Neural progenitor cell (in vitro differentiated cells): ENCODE measurements at regions not wholly inside any gene's neighbourhood (a gene's known extent, or its start where the extent isn't known, plus 50 kb on each side); places are given as distances from the start of the nearest gene placed in this dataset.

Source experiments
- EZH2 ChIP-seq: fragments of 200-600 bp; sonication (generic); IDR thresholded peaks from 2 replicates; pipeline ENCODE4 v1.6.1; 2017; ENCODE audit warnings: antibody characterized with exemption, mild to moderate bottlenecking, moderate library complexity
- EZH2phosphoT487 ChIP-seq: fragments of 200-600 bp; sonication (generic); IDR thresholded peaks from 2 replicates; pipeline ENCODE4 v1.6.1; 2017; ENCODE audit warnings: antibody characterized with exemption
- TF ChIP-seq, protein P1 (sequence below): fragments of 200-600 bp; sonication (generic); IDR thresholded peaks from 2 replicates; pipeline ENCODE4 v1.5.1; 2017; ENCODE audit warnings: antibody characterized with exemption, mild to moderate bottlenecking

DNA sequence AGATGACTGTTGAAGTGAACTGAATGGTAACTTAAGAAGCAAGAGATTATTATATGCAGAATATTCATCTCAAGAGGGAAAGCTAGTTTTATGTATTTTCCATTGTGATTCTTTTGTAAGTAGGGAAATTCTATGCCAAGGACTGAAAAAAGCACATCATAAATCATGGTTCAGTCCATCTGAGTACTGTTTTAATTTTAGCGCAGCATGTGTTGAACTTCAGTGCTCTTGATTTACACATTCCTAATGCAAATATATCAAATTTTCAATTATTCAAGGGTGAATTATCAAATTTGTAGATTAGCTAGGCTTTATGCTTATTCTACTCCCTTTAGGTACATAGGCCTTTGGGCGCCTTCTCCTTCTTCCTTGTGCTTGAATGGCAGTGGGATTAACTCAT lies 50.3 kb upstream of the TCF12 start:
- TF ChIP-seq, protein P1, sequence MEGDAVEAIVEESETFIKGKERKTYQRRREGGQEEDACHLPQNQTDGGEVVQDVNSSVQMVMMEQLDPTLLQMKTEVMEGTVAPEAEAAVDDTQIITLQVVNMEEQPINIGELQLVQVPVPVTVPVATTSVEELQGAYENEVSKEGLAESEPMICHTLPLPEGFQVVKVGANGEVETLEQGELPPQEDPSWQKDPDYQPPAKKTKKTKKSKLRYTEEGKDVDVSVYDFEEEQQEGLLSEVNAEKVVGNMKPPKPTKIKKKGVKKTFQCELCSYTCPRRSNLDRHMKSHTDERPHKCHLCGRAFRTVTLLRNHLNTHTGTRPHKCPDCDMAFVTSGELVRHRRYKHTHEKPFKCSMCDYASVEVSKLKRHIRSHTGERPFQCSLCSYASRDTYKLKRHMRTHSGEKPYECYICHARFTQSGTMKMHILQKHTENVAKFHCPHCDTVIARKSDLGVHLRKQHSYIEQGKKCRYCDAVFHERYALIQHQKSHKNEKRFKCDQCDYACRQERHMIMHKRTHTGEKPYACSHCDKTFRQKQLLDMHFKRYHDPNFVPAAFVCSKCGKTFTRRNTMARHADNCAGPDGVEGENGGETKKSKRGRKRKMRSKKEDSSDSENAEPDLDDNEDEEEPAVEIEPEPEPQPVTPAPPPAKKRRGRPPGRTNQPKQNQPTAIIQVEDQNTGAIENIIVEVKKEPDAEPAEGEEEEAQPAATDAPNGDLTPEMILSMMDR: no peak
- TF ChIP-seq EZH2: no peak
- no peak for TF ChIP-seq EZH2phosphoT487
